ENCODE measurements at regions not wholly inside any gene's neighbourhood (a gene's known extent, or its start where the extent isn't known, plus 50 kb on each side); places are given as distances from the start of the nearest gene placed in this dataset.

- no peak for DNase-seq
- Histone ChIP-seq H3K27ac (no peak overlapping the region), H3K9me3 (ENCODE audit: severe bottlenecking) (no peaks in the 10 kb centered on the region), H3K27me3 (ENCODE audit: insufficient read depth, low read depth, severe bottlenecking) (no peaks in the 10 kb centered on the region), H3K36me3 (no peaks in the 10 kb centered on the region), H3K4me3 (ENCODE audit: low read depth, low read length) (no peak overlapping the region)
- TF ChIP-seq CTCF (IDR thresholded peaks at IDR 0.05; ENCODE audit: low read depth, low read length) = no peak
Observed at GRCh38 chr2:2837746-2838547, 506.9 kb upstream of the MYT1L start.

DNA sequence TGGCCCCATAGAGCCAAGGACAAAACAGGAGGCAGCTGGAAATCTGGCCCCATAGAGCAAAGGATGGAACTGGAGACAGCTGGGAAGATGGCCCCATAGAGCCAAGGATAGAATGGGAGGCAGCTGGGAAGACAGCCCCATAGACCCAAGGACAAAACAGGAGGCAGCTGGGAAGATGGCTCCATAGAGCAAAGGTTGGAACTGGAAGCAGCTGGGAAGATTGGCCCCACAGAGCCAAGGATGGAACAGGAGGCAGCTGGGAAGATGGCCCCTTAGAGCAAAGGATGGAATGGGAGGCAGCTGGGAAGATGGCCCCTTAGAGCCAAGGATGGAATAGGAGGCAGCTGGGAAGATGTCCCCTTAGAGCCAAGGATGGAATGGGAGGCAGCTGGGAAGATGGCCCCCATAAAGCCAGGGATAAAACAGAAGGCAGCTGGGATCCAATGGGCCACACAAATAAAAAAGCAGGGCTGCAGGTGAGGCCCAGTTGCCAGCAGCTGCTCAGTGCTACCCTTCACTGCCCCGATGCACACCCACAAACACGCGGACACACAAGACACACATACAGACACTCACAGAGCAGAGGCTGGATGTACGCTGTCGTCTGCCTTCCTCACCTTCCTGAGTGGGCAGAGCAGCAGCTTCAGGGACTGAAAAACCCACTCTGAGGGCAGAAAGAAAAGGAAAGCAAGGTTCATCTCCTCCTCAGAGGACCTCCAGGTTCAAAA lies 505.4 kb upstream of the MYT1L start:
- H3K4me3 ChIP-seq (ENCODE audit: low read depth, low read length) = no peak overlapping the region
- no peaks in the 10 kb centered on the region for H3K36me3 ChIP-seq
- no peaks in the 10 kb centered on the region for H3K27me3 ChIP-seq (ENCODE audit: insufficient read depth, low read depth, severe bottlenecking)
- TF ChIP-seq CTCF (IDR thresholded peaks at IDR 0.05; ENCODE audit: low read depth, low read length) = no peak
- H3K27ac ChIP-seq = no peak overlapping the region
- H3K9me3 ChIP-seq (ENCODE audit: severe bottlenecking) = no peaks in the 10 kb centered on the region
- DNase-seq = no peak

GRCh38 chr2:2834516-2835254 lies 503.6 kb upstream of the MYT1L start:
- Histone ChIP-seq H3K9me3 (ENCODE audit: severe bottlenecking) (no peaks in the 10 kb centered on the region), H3K27me3 (ENCODE audit: insufficient read depth, low read depth, severe bottlenecking) (no peaks in the 10 kb centered on the region), H3K36me3 (no peaks in the 10 kb centered on the region), H3K4me3 (ENCODE audit: low read depth, low read length) (no peak overlapping the region), H3K27ac (no peak overlapping the region)
- TF ChIP-seq CTCF (IDR thresholded peaks at IDR 0.05; ENCODE audit: low read depth, low read length) = no peak
- DNase-seq = no peak

DNA sequence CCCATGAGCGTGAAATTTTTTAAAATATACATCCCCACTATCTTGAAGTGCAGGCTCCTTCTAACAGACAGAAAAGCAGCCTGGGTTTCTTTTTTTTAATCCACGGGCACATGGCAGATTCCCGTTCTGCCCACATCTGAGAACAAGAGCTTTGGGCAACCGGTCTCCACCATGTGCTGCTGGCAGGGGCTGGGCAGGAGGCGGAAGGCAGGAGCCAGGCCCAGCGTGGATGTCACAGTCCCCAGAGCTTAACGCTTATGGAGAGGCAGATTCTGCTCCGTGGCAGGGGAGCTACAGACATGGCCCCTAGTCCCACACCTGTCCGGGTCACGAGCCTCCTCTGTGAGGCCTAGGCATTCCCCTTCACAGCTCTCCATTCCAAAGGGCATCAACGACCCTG lies 503.0 kb upstream of the MYT1L start:
- Histone ChIP-seq H3K9me3 (ENCODE audit: severe bottlenecking) (no peaks in the 10 kb centered on the region), H3K27me3 (ENCODE audit: insufficient read depth, low read depth, severe bottlenecking) (no peaks in the 10 kb centered on the region), H3K27ac (no peak overlapping the region), H3K4me3 (ENCODE audit: low read depth, low read length) (no peak overlapping the region), H3K36me3 (no peaks in the 10 kb centered on the region)
- no peak for DNase-seq
- no peak for TF ChIP-seq CTCF (IDR thresholded peaks at IDR 0.05; ENCODE audit: low read depth, low read length)

DNA sequence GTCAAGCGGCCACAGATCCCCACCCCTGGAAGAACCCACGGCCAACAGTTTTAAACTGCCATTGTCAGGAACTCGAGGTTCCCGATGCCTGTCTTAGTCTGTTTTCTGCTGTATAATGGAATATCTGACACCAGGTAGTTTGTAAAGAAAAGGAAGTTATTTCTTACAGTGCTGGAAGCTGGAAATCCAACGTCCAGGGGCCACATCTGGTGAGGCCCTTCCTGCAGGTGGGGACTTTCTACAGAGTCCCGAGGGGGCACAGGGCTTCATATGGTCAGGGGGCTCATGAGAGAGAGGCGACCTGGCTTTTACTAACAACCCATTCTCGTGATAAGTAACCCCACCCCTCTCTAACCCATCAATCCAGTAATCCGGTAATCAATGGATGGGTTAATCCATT lies 501.6 kb upstream of the MYT1L start:
- TF ChIP-seq CTCF (IDR thresholded peaks at IDR 0.05; ENCODE audit: low read depth, low read length) = no peak
- Histone ChIP-seq H3K27me3 (ENCODE audit: insufficient read depth, low read depth, severe bottlenecking) (no peaks in the 10 kb centered on the region), H3K9me3 (ENCODE audit: severe bottlenecking) (no peaks in the 10 kb centered on the region), H3K27ac (no peak overlapping the region), H3K4me3 (ENCODE audit: low read depth, low read length) (no peak overlapping the region), H3K36me3 (no peaks in the 10 kb centered on the region)
- DNase-seq = no peak

All from WERI-Rb-1 (cell line).